Kidney (tissue), 13 donors: ENCODE measurements at regions not wholly inside any gene's neighbourhood (a gene's known extent, or its start where the extent isn't known, plus 50 kb on each side); places are given as distances from the start of the nearest gene placed in this dataset.

Source experiments
- DNase-seq, 5 donors: peaks; one replicate each; pipeline ENCODE4 v3.0.0-alpha.2; 2013 to 2020
- FAIRE-seq: peaks from 2 replicates; lab custom pipeline; 2012; peaks lifted over from hg19 to GRCh38; lab: Jason Lieb, UNC
- H3K27ac ChIP-seq, 2 donors: one replicate each; pipeline ENCODE4 v1.7.0; 2013; ENCODE audit warnings: low read depth in 2 of 2, low read length in 2 of 2, inconsistent platforms in 1 of 2
- H3K27me3 ChIP-seq: one replicate; pipeline ENCODE4 v1.7.1; 2013; ENCODE audit warnings: low read length, inconsistent platforms; ENCODE audit not compliant: control insufficient read depth, insufficient read depth
- H3K36me3 ChIP-seq, 3 donors: one replicate each; pipeline versions ENCODE4 v1.7.0 to v1.7.1; 2013; ENCODE audit warnings: low read length in 3 of 3, control low read depth in 1 of 3, inconsistent platforms in 1 of 3; ENCODE audit not compliant: insufficient read depth in 3 of 3, control insufficient read depth in 2 of 3
- H3K4me1 ChIP-seq, 3 donors: one replicate each; pipeline versions ENCODE4 v1.7.0 to v1.7.1; 2013; ENCODE audit warnings: low read length in 3 of 3, inconsistent platforms in 1 of 3, low read depth in 1 of 3; ENCODE audit not compliant: control insufficient read depth in 2 of 3, insufficient read depth in 2 of 3
- H3K4me3 ChIP-seq, 3 donors: one replicate each; pipeline versions ENCODE4 v1.7.0 to v1.8.1; 2013; ENCODE audit warnings: low read length in 3 of 3, control low read depth in 1 of 3, inconsistent platforms in 1 of 3
- H3K9ac ChIP-seq, 3 donors: one replicate each; pipeline versions ENCODE4 v1.7.0 to v1.7.1; 2013; ENCODE audit warnings: low read length in 3 of 3, control low read depth in 1 of 3, inconsistent platforms in 1 of 3
- H3K9me3 ChIP-seq, 3 donors: one replicate each; pipeline versions ENCODE4 v1.7.0 to v1.7.1; 2013; ENCODE audit warnings: low read length in 3 of 3, control low read depth in 1 of 3, inconsistent platforms in 1 of 3; ENCODE audit not compliant: control insufficient read depth in 2 of 3, insufficient read depth in 1 of 3
- intact Hi-C: fragments of 100-400 bp; cut with DNase I; formaldehyde crosslinking; loops from one replicate; pipeline ENCODE4 v1.11.1; 2022
- TF ChIP-seq, protein P1 (sequence below): IDR thresholded peaks from 3 replicates; pipeline ENCODE4 v1.5.1; 2012; ENCODE audit warnings: mild to moderate bottlenecking, moderate library complexity, borderline replicate concordance; ENCODE audit not compliant: insufficient read depth; ENCODE audit errors: extremely low read depth
- donor health status: control.
- donor health status: control.
- donor health status: control.
- donor health status: control.
- donor health status: control.
- donor health status: DM: yes; HTN: yes; CAD: no.
- donor health status: Normal renal cell carcinoma (clear cell type).

DNA sequence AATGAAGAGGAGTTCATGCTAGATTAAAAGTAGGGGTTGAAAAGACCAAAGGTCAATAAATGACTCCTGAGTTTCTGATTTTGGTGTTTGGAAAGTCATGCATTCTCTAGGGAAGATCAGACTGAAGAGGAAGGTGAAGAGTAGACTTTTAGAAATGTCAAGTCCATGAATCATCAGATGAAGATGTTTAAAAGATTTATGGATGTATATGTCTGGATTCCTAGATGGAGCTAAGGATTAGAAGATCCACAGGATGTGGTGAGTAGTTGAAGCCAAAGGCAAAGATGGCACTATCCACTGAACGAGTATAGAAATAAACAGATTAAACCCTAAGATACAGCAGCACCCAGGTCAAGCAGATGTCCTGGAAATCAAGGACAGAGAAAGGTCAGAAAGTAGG is 298.5 kb downstream of the GPAM start:
- peaks cover 0 to 3% (median 0%) of the 10 kb centered on the region in 3 donors for H3K9me3 ChIP-seq
- no peaks in the 10 kb centered on the region for H3K27me3 ChIP-seq
- no peak for DNase-seq
- no peak overlapping the region for H3K4me3 ChIP-seq
- no peak overlapping the region for H3K27ac ChIP-seq
- no peak for FAIRE-seq
- H3K9ac ChIP-seq, result no peak overlapping the region
- TF ChIP-seq, protein P1, sequence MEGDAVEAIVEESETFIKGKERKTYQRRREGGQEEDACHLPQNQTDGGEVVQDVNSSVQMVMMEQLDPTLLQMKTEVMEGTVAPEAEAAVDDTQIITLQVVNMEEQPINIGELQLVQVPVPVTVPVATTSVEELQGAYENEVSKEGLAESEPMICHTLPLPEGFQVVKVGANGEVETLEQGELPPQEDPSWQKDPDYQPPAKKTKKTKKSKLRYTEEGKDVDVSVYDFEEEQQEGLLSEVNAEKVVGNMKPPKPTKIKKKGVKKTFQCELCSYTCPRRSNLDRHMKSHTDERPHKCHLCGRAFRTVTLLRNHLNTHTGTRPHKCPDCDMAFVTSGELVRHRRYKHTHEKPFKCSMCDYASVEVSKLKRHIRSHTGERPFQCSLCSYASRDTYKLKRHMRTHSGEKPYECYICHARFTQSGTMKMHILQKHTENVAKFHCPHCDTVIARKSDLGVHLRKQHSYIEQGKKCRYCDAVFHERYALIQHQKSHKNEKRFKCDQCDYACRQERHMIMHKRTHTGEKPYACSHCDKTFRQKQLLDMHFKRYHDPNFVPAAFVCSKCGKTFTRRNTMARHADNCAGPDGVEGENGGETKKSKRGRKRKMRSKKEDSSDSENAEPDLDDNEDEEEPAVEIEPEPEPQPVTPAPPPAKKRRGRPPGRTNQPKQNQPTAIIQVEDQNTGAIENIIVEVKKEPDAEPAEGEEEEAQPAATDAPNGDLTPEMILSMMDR, result no peak
- H3K4me1 ChIP-seq, result no peaks in the 10 kb centered on the region
- H3K36me3 ChIP-seq, result no peaks in the 10 kb centered on the region
- intact Hi-C loops, result no loop called here

DNA sequence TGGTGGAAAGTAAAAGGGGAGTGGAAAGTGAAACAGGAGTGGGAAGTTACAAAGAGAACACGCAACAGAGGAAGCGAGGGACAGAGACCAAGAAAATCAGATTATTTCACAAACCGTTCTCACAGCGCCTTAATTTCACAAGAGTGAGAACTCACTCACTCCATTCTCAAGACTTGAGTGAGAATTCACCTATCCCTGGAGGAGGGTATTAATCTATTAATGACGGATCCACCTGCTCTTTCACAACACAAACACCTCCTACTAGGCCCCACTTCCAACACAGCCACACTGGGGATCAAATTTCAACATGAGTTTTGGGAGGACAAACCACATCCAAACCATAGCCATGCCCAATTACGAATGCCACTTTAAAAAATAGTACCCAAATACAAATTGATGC is 297.6 kb downstream of the GPAM start:
- TF ChIP-seq, protein P1, result no peak
- H3K9ac ChIP-seq, result no peak overlapping the region
- peaks cover 0 to 3% (median 0%) of the 10 kb centered on the region in 3 donors for H3K9me3 ChIP-seq
- no peaks in the 10 kb centered on the region for H3K36me3 ChIP-seq
- H3K27me3 ChIP-seq, result no peaks in the 10 kb centered on the region
- no peak overlapping the region for H3K27ac ChIP-seq
- no peak for DNase-seq
- H3K4me3 ChIP-seq, result no peak overlapping the region
- intact Hi-C loops, result no loop called here
- H3K4me1 ChIP-seq, result no peaks in the 10 kb centered on the region
- FAIRE-seq, result no peak

DNA sequence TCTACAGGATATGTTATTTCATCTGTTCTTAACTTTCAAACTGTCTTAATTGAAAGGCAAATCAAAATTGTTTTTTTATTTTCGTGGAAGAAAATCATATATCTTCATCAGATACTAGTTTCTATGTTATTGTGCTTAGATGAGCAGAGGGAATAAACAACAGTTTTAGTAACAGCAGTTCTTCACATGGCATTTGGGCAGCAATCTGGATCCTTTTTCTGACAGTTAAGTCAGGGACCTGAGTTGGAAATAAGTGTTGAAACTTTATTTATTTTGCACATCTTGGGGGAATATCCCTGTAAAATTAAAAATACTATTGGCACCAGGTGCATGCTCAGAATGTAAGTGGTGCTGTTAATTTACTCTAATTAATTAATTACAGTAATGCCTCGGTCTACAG is 296.3 kb downstream of the GPAM start:
- no peaks in the 10 kb centered on the region for H3K27me3 ChIP-seq
- FAIRE-seq, result no peak

More for the DNA sequence above, 296.3 kb downstream of the GPAM start:
- Histone ChIP-seq H3K4me1 (no peaks in the 10 kb centered on the region), H3K36me3 (no peaks in the 10 kb centered on the region), H3K27ac (no peak overlapping the region), H3K4me3 (no peak overlapping the region), H3K9ac (no peak overlapping the region), H3K9me3 (peaks cover 0 to 3% (median 0%) of the 10 kb centered on the region in 3 donors)
- intact Hi-C loops, result no loop called here
- DNase-seq, result no peak
- TF ChIP-seq, protein P1, result no peak
